Neuron (in vitro differentiated cells): ENCODE measurements at regions not wholly inside any gene's neighbourhood (a gene's known extent, or its start where the extent isn't known, plus 50 kb on each side); places are given as distances from the start of the nearest gene placed in this dataset.
"Not testable (repeated sequence)": the region's sequence is repeated elsewhere in the genome, so short reads cannot be mapped to it uniquely, and the experiment has no call there.

Experiments
- H2AFZ ChIP-seq: one replicate; pipeline ENCODE4 v1.6.1; 2013; ENCODE audit warnings: low read depth, mild to moderate bottlenecking, inconsistent platforms, low read length, moderate library complexity
- H3K27me3 ChIP-seq: one replicate; pipeline ENCODE4 v1.6.1; 2013; ENCODE audit warnings: low read length; ENCODE audit not compliant: insufficient read depth
- H3K36me3 ChIP-seq: one replicate; pipeline ENCODE4 v1.6.1; 2013; ENCODE audit warnings: low read length; ENCODE audit not compliant: insufficient read depth
- H3K4me1 ChIP-seq: one replicate; pipeline ENCODE4 v1.6.1; 2013; ENCODE audit warnings: low read length; ENCODE audit not compliant: insufficient read depth
- H3K4me3 ChIP-seq: 2 replicates; pipeline ENCODE4 v1.5.1; 2013; ENCODE audit warnings: mild to moderate bottlenecking, low read length, moderate library complexity
- H3K9me3 ChIP-seq: one replicate; pipeline ENCODE4 v1.6.1; 2013; ENCODE audit warnings: low read length

GRCh38 chr6:119418084-119418483 is 68.5 kb upstream of the MAN1A1 start:
- H3K4me1 ChIP-seq, H3K27me3 ChIP-seq, H3K4me3 ChIP-seq, H2AFZ ChIP-seq, H3K36me3 ChIP-seq, H3K9me3 ChIP-seq: not testable (repeated sequence)

- Histone ChIP-seq H3K9me3 (no peaks in the 10 kb centered on the region), H3K27me3 (no peaks in the 10 kb centered on the region), H3K4me3 (no peak overlapping the region), H2AFZ (no peak overlapping the region), H3K4me1 (no peaks in the 10 kb centered on the region), H3K36me3 (no peaks in the 10 kb centered on the region)
Measured at GRCh38 chr6:119407156-119407555, 57.6 kb upstream of the MAN1A1 start.

- not testable (repeated sequence) for H3K36me3 ChIP-seq, H3K9me3 ChIP-seq, H3K27me3 ChIP-seq, H2AFZ ChIP-seq, H3K4me1 ChIP-seq, H3K4me3 ChIP-seq
Measured at GRCh38 chr6:119405114-119405513, 55.6 kb upstream of the MAN1A1 start.
